ENCODE measurements at regions not wholly inside any gene's neighbourhood (a gene's known extent, or its start where the extent isn't known, plus 50 kb on each side); places are given as distances from the start of the nearest gene placed in this dataset.

DNA sequence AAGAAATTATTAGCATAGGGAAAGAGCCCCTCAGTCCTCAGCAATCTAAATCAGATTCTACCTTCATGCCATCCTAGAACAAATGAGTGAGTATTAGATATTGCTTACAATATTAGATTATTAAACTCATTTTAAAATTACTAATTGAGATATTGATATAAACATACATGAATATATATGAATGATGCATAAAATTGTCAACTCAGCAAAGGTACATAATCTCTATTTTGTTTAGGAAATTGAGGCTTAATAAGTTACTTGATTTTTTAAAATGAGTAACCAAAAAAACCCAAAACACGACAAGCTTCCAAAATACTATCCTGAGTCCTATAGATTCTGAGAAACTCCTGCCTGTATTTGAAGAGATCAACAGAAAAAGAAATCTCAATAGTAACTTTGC lies 297.7 kb upstream of the TMCO5A start:
- TF ChIP-seq, protein P1, sequence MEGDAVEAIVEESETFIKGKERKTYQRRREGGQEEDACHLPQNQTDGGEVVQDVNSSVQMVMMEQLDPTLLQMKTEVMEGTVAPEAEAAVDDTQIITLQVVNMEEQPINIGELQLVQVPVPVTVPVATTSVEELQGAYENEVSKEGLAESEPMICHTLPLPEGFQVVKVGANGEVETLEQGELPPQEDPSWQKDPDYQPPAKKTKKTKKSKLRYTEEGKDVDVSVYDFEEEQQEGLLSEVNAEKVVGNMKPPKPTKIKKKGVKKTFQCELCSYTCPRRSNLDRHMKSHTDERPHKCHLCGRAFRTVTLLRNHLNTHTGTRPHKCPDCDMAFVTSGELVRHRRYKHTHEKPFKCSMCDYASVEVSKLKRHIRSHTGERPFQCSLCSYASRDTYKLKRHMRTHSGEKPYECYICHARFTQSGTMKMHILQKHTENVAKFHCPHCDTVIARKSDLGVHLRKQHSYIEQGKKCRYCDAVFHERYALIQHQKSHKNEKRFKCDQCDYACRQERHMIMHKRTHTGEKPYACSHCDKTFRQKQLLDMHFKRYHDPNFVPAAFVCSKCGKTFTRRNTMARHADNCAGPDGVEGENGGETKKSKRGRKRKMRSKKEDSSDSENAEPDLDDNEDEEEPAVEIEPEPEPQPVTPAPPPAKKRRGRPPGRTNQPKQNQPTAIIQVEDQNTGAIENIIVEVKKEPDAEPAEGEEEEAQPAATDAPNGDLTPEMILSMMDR (IDR thresholded peaks at IDR 0.05; ENCODE audit: insufficient read depth, low read length): no peak
- TF ChIP-seq POLR2AphosphoS5 (IDR thresholded peaks at IDR 0.05; ENCODE audit: low read depth): no peak
- TF ChIP-seq, protein P2, sequence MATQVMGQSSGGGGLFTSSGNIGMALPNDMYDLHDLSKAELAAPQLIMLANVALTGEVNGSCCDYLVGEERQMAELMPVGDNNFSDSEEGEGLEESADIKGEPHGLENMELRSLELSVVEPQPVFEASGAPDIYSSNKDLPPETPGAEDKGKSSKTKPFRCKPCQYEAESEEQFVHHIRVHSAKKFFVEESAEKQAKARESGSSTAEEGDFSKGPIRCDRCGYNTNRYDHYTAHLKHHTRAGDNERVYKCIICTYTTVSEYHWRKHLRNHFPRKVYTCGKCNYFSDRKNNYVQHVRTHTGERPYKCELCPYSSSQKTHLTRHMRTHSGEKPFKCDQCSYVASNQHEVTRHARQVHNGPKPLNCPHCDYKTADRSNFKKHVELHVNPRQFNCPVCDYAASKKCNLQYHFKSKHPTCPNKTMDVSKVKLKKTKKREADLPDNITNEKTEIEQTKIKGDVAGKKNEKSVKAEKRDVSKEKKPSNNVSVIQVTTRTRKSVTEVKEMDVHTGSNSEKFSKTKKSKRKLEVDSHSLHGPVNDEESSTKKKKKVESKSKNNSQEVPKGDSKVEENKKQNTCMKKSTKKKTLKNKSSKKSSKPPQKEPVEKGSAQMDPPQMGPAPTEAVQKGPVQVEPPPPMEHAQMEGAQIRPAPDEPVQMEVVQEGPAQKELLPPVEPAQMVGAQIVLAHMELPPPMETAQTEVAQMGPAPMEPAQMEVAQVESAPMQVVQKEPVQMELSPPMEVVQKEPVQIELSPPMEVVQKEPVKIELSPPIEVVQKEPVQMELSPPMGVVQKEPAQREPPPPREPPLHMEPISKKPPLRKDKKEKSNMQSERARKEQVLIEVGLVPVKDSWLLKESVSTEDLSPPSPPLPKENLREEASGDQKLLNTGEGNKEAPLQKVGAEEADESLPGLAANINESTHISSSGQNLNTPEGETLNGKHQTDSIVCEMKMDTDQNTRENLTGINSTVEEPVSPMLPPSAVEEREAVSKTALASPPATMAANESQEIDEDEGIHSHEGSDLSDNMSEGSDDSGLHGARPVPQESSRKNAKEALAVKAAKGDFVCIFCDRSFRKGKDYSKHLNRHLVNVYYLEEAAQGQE (IDR thresholded peaks at IDR 0.05; ENCODE audit: insufficient replicate concordance, low read depth): no peak
- no peak for TF ChIP-seq SPI1 (IDR thresholded peaks at IDR 0.05; ENCODE audit: borderline replicate concordance, low read depth)
- Histone ChIP-seq H3K4me3 (replicated peaks; ENCODE audit: insufficient read depth, low read length) (no peak overlapping the region), H3K27ac (replicated peaks) (no peak overlapping the region), H3K27me3 (ENCODE audit: insufficient read depth, poor library complexity, severe bottlenecking) (no peaks in the 10 kb centered on the region)
- no peak for DNase-seq (ENCODE audit: low read depth in 1 of 2, low spot score in 1 of 2)

DNA sequence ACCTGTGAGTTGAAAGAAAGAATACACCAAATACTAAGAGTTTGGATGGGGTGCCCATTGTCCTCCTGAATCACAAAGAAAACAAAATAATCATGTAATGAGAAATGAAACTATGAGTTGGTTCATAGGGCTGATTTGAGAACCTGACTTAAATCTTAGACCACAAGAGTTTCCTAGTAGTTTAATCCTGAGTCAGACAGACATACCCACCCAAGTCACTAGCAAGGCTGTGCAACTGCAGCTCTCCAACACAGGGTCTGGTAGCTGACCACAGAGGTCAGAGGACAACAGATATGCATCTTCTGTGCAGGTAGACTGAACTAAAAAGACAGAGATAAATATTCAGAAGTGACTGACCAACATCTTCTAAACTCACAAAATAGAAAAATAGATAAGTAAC lies 296.3 kb upstream of the TMCO5A start:
- DNase-seq (ENCODE audit: low read depth in 1 of 2, low spot score in 1 of 2): no peak
- H3K4me3 ChIP-seq (replicated peaks; ENCODE audit: insufficient read depth, low read length): no peak overlapping the region
- no peak overlapping the region for H3K27ac ChIP-seq (replicated peaks)
- no peaks in the 10 kb centered on the region for H3K27me3 ChIP-seq (ENCODE audit: insufficient read depth, poor library complexity, severe bottlenecking)
- TF ChIP-seq POLR2AphosphoS5 (IDR thresholded peaks at IDR 0.05; ENCODE audit: low read depth) (no peak), GABPA (IDR thresholded peaks at IDR 0.05; ENCODE audit: low read depth) (no peak), SPI1 (IDR thresholded peaks at IDR 0.05; ENCODE audit: borderline replicate concordance, low read depth) (no peak)
- TF ChIP-seq, protein P1 (IDR thresholded peaks at IDR 0.05; ENCODE audit: insufficient read depth, low read length): no peak
- TF ChIP-seq, protein P2 (IDR thresholded peaks at IDR 0.05; ENCODE audit: insufficient replicate concordance, low read depth): no peak

DNA sequence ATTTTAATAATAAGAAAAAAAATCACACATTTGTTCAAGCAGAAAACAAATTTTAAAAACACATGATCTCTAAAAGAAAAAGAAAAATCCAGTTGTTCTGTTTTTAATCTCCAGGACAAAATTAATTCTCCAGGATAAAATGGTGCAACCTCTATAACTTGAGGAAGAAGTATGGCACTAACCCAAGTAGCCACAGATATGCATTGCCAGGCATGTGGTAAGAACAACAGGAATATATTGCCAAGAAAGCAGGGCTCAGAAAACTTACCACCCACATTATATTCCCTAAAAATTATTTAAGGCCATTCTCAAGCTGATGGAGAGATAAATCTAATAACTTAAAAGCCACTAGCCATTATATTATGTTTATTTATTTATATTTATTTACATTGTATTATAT lies 295.7 kb upstream of the TMCO5A start:
- Histone ChIP-seq H3K27ac (replicated peaks) (no peak overlapping the region), H3K27me3 (ENCODE audit: insufficient read depth, poor library complexity, severe bottlenecking) (no peaks in the 10 kb centered on the region), H3K4me3 (replicated peaks; ENCODE audit: insufficient read depth, low read length) (no peak overlapping the region)
- TF ChIP-seq GABPA (IDR thresholded peaks at IDR 0.05; ENCODE audit: low read depth): no peak
- TF ChIP-seq, protein P1 (IDR thresholded peaks at IDR 0.05; ENCODE audit: insufficient read depth, low read length): no peak
- no peak for TF ChIP-seq POLR2AphosphoS5 (IDR thresholded peaks at IDR 0.05; ENCODE audit: low read depth)
- no peak for TF ChIP-seq SPI1 (IDR thresholded peaks at IDR 0.05; ENCODE audit: borderline replicate concordance, low read depth)
- TF ChIP-seq, protein P2 (IDR thresholded peaks at IDR 0.05; ENCODE audit: insufficient replicate concordance, low read depth): no peak
- DNase-seq (ENCODE audit: low read depth in 1 of 2, low spot score in 1 of 2): no peak

Data from HL-60 (cell line).